HG02884 (cell line): ENCODE measurements at regions not wholly inside any gene's neighbourhood (a gene's known extent, or its start where the extent isn't known, plus 50 kb on each side); places are given as distances from the start of the nearest gene placed in this dataset.

Experiments used
- ATAC-seq: cut with Tn5 transposase; IDR thresholded peaks from one replicate; pipeline ENCODE4 v1.9.1; 2021; ENCODE audit warnings: mild to moderate bottlenecking, moderate library complexity; ENCODE audit not compliant: unreplicated experiment

- no peak for ATAC-seq
Measured at GRCh38 chr3:7793786-7794185, 707.8 kb upstream of the LMCD1 start.

- no peak for ATAC-seq
Measured at GRCh38 chr3:7798276-7798675, 703.3 kb upstream of the LMCD1 start.

GRCh38 chr3:7800006-7800780, 701.4 kb upstream of the LMCD1 start:
- ATAC-seq: no peak

GRCh38 chr3:7812490-7812889, 689.1 kb upstream of the LMCD1 start:
- no peak for ATAC-seq

- no peak for ATAC-seq
Measured at GRCh38 chr3:7813365-7813764, 688.3 kb upstream of the LMCD1 start.

- no peak for ATAC-seq
Measured at GRCh38 chr3:7817239-7817638, 684.4 kb upstream of the LMCD1 start.

- no peak for ATAC-seq
Measured at GRCh38 chr3:7820969-7821368, 680.7 kb upstream of the LMCD1 start.

- no peak for ATAC-seq
Measured at GRCh38 chr3:7821858-7822257, 679.8 kb upstream of the LMCD1 start.

- no peak for ATAC-seq
Measured at GRCh38 chr3:7841451-7841850, 660.2 kb upstream of the LMCD1 start.

- no peak for ATAC-seq
Measured at GRCh38 chr3:7843441-7843840, 658.2 kb upstream of the LMCD1 start.

- ATAC-seq: no peak
Measured at GRCh38 chr3:7847021-7847420, 654.6 kb upstream of the LMCD1 start.

GRCh38 chr3:7847521-7847920, 654.1 kb upstream of the LMCD1 start:
- ATAC-seq: no peak

GRCh38 chr3:7854266-7854665, 647.4 kb upstream of the LMCD1 start:
- no peak for ATAC-seq

- no peak for ATAC-seq
Measured at GRCh38 chr3:7854721-7855120, 646.9 kb upstream of the LMCD1 start.

- no peak for ATAC-seq
Measured at GRCh38 chr3:7865611-7866010, 636.0 kb upstream of the LMCD1 start.

- no peak for ATAC-seq
Measured at GRCh38 chr3:7867587-7867986, 634.0 kb upstream of the LMCD1 start.

GRCh38 chr3:7871003-7871560, 630.5 kb upstream of the LMCD1 start:
- ATAC-seq: no peak

GRCh38 chr3:7874116-7874515, 627.5 kb upstream of the LMCD1 start:
- no peak for ATAC-seq

- no peak for ATAC-seq
Measured at GRCh38 chr3:7875925-7876324, 625.7 kb upstream of the LMCD1 start.

GRCh38 chr3:7876741-7877297, 624.8 kb upstream of the LMCD1 start:
- ATAC-seq: no peak

- ATAC-seq: no peak
Measured at GRCh38 chr3:7877312-7877711, 624.3 kb upstream of the LMCD1 start.

- no peak for ATAC-seq
Measured at GRCh38 chr3:7879572-7879971, 622.1 kb upstream of the LMCD1 start.
